Right forelimb (tissue), 1 donor: ENCODE measurements at regions not wholly inside any gene's neighbourhood (a gene's known extent, or its start where the extent isn't known, plus 50 kb on each side); places are given as distances from the start of the nearest gene placed in this dataset.
"Not testable (repeated sequence)": the region's sequence is repeated elsewhere in the genome, so short reads cannot be mapped to it uniquely, and the experiment has no call there.

Experiments
- DNase-seq: peaks from one replicate; pipeline ENCODE4 v3.0.0-alpha.2; 2018

GRCh38 chr12:127984386-127985055 is 282.4 kb upstream of the TMEM132C start:
- no peak for DNase-seq

DNA sequence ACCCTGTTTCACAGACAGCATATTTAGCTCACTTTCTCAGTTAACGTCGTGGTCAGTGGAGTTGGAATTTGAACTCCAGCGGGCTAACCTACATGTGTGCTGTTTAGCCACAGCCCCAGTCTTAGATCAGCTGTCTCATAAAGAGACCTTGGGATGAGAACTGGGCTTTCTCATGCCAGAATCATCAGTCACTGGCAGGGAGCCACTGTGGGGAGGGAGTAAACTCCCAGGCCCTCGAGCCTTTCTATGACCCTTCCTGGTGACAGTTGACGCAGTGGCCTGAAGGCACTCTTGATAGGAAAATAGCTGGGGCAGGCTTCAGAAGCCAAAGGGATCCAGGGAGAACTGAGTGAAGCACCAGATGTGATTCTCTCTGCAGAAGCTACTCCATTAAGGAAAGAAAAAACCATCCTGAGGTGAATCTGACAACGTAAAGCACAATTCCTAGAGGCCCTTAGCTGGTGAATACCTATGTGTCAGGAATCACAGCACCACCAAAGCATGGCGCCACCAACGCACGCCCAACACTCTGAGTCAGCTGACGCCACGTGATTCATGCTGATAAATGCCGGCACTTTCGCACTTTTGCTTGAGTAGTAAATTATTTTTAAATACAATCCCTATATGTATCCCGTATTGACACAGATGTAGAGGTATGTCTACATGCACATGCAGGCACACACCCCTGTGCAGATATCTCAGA is 279.6 kb upstream of the TMEM132C start:
- DNase-seq: no peak

- DNase-seq: no peak
Observed at GRCh38 chr12:127991485-127991884, 275.5 kb upstream of the TMEM132C start.

DNA sequence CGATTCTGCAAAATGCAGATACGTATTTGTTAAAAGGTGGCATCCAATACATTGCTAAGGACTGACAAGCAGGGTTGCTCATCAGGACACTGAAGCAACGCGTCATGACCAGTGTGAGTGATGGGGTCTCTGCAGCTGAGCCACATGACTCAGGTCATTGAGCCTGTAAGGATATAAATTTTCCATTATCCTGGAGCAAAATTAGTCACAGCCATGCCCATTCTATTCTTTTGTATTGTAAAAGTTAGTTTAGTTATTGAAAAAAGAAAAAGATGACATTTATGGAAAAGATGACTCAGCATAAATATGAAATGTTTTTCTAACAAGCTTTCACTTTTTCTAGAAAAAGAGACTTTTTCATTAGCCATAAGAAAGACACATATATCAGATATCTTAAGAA is 268.0 kb upstream of the TMEM132C start:
- no peak for DNase-seq

GRCh38 chr12:128004383-128004938 is 262.5 kb upstream of the TMEM132C start:
- DNase-seq: no peak

DNA sequence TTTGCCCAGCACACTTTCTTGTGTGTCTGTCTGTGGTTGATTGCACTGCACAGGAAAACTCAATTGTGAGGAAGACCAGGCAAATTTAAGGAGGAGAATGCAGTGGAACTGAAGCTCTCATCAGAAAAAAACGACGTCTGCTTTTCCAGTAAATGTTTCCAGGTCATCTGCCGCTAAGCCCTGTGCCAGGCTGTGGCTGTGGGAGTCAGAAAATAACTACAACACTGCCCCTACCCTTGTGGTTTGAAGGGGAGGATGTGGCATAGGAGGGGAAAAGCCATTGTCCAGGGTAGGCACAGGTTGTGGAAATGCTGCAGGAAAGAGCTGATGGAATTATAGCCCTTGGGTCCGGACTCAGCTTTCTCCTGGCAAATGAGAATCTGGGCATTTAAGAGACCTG is 259.7 kb upstream of the TMEM132C start:
- no peak for DNase-seq

GRCh38 chr12:128008341-128008740 is 258.6 kb upstream of the TMEM132C start:
- no peak for DNase-seq

GRCh38 chr12:128009108-128009507 is 257.9 kb upstream of the TMEM132C start:
- no peak for DNase-seq

DNA sequence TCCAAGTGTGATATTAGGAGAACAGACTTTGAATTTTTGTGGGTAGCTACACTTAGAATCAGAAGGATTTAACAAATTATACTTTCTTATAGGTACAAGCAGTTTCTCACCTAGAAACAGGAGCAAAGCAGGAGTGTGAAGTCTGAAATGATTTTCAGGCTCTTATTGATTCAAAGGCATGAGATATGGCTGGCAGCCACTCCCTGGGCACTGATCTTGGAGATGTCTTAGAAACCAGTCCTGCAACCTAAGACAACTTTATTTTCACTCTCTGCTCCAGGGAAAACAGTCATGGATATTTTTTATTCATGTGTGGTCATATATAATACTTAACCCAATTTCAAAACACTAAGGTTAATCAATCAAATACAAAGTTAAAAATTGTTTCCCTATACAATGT is 254.9 kb upstream of the TMEM132C start:
- DNase-seq: no peak

- no peak for DNase-seq
Observed at GRCh38 chr12:128015276-128015675, 251.7 kb upstream of the TMEM132C start.

GRCh38 chr12:128018067-128018466 is 248.9 kb upstream of the TMEM132C start:
- DNase-seq: no peak

DNA sequence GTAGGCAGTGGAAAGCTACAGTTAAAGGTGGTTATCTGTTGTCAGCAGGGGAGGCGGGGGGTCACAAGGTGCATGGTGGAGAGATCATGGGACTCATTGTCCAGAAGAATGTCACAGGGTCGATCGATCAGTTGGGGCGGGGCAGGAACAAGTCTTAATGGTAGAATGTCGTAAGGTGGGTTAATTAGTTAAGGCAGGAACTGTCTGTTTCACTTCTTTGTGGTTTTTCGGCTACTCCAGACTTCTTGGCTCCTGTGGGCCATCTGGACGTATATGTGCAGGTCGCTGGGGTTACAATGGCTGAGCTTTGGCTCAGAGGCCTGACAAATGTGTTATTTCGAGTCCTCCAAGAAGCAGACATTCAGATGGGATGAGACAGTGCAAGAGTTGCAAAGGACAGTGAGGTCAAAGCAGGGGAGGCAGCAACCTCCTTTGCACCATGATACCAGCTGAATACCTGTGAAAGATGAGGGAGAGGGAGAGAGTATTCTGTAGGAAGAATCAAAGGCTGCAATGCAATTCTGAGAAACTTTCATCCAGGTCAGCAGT is 246.9 kb upstream of the TMEM132C start:
- no peak for DNase-seq

DNA sequence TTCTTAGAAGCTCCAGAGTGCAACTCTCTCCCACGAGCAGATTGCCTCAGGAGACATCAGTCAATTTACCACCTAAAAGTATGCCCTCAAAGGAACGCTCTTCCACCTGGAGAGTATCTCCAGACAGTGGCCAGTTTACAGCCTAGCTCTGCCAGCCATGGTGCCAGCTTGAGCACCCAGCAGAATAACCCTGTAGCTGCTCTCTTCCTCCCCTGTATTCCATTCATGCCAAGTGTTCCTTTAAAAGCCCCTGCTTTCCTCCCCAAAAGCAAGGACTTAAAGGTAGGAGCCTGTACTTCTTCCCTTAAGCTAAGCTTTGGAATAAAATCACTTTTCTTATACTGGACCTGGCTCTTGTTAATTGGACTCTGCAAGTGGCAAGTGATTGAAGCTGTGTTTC is 245.4 kb upstream of the TMEM132C start:
- DNase-seq: no peak

DNA sequence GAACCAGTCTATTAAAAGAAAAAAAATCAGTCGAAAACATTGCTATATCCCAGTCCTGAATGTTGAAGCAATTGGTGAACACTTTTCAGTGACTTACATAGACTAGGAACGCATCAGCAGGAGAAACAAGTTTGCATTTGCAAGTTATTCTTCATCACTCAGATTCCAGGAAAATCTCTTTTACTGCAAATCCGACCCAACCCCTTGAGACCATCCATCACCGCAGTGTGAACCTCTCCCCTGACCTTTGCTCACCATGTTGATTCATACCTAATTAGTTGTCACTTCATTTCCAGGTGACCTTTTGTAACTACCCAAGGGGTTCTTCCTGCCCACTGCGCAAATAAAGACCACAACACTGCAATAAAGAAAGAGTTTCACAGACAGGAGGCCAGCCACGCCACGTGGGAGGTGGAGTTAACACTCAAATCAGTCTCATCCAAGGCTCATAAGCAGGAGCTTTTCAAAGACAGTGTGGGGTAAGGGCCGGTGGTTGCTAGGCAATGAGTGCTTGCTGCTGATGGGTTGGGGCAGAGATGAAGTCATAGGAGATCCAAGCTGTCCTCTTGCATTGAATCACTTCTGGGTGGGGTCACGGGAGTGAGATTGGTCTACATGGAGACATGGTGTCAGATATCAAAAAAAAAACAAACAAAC is 241.3 kb upstream of the TMEM132C start:
- no peak for DNase-seq

DNA sequence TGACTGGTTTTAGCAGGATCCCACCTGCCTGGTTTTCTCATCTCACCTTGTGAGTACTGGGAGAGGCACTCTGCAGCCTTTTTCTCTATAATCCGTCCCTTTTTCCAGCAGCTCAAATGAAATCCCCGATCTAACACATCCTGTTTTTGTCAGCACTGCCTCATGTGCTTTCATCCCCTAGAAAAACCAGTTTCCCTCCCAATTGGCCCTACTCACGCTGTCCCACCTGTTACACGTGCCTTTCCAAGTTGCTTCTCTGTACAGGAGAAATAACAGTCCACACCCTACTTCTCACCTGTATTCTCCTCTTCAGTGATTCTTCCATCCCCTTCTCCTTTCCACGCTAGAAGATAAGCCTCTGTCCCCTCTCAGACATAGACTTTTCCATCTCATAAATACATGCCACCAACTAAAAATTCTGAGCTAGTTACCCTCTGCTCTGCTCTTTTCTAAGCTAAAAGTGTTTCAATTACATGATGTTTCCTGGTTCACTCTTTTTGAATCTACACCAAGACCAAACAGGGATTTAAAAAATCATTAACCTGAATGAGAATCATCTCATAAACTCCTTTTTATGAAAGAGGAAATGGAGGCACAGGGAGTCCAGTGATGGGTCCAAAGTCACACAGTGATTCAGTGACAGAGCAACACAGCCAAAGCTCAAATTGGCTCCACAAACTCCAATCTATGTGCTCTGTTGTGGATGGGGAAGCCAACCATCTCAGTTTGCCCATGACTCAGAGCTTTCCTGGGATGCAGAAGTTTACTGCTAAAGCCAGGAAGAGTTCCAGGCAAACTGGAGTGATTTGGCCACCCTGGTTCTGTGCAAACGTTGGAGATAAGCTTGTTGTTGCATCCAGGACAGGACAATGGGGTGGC is 240.0 kb upstream of the TMEM132C start:
- DNase-seq: no peak

DNA sequence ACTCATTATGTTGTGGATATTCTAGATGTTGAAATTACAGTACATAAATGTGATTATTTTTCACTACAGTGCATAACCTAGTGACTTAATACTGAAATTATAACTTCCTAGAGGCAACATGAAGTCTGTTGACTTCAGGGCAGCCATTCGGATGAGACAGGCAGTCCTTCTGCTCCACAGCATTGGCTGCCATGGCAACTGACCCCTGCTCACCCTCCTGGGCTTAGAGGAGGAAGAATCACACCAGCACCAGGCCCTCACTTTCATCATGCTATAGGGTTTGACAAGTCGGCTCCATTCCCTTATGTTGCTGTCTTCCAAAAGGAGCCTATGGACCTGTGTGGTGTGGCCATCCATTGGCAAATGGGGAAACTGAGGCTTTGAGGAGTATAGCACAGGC is 233.5 kb upstream of the TMEM132C start:
- DNase-seq: no peak

- DNase-seq: no peak
Observed at GRCh38 chr12:128040971-128041370, 226.0 kb upstream of the TMEM132C start.

GRCh38 chr12:128042283-128042682 is 224.7 kb upstream of the TMEM132C start:
- DNase-seq: not testable (repeated sequence)

- DNase-seq: no peak
Observed at GRCh38 chr12:128042825-128043224, 224.1 kb upstream of the TMEM132C start.

DNA sequence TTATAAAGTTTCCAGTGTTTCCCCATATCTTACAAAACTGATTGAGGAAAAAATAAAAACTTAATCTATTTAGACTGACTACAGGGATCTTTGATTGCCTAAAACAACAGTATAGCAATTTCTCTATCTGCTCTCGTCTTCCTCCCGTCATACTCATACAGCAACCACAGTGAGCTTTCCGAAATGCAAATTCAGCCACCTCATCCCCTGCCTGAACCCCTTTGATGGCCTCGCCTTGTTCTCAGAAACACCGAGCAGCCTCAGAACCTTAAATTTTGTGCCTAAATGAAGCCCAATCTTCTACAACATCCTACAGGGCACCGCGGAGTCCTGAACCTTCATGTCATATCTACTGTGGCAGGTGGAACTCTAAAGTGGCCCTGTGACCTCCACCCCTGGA is 223.7 kb upstream of the TMEM132C start:
- no peak for DNase-seq

DNA sequence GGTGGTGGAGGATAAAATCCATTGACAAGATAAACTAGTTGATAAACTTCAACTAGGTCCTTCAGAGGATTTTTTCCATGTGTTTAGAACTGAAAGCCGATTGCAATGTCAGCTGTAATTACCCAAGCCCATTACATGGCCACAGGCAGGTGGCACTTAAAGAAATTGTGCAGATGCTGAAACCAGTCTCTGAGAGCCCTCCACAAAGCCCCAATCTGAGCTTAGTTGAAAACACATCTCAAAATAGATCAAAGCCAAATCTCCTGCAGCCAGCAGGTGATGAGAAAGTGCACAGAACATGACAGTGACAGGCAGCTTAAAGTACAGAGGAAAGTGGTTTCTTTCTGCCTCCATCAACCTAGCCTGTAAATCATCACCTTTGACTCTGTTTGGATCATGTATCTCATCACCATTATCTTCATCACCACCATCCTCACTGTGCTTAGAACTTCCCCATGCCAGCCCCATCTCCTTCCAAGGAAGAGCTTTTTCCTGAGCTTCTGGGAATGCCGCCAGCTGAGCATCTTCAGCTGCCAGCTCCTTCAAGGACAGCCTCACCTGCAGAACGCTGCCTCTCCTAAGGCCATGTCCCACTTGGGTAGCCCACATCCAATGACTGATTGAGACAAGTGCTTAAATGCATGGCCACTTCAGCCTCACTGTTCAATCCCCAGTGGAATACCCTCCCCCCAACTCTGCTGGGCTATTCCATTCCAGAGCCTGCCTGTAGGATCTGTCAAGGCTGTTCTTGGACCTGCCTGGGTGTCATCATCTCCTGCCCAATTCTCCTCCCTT is 219.5 kb upstream of the TMEM132C start:
- DNase-seq: no peak

DNA sequence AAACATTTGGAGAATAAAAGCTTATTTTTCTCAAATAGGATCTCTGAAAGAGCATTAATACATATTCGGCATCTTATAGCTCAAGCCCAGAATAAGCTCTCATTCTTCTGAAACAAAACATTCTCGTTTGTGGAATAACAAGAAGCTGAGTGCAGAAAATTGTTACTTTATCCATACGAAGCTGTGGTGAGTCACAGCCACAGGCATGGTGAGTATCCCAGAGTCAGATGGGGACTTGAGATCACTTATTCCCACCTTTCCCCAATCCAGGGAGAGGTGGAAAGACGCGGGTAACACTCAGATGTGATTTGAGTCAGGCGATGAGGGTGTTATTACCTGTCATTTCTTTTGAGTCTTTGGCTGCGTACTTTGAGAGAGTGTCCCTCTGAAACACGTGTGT is 214.6 kb upstream of the TMEM132C start:
- DNase-seq: no peak
